ENCODE measurements at regions not wholly inside any gene's neighbourhood (a gene's known extent, or its start where the extent isn't known, plus 50 kb on each side); places are given as distances from the start of the nearest gene placed in this dataset.

DNA sequence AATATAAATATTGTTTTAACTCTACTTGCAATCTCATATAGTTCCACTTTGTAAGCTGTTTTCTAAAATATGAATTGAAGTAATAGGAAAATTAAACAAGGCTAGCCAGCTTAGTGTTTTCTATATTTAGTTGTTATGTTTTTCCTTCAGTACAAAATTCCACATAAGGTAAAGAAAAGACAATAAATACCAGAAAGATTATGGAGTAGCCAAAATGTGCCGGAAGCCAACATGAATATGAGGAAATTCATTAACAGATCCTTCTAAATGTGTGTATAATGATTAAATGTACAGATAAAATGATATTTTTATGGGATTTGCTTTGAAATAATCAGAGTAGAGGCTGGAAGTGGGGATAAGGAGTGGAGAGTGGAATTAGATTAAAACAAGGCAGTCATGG lies 52.5 kb upstream of the COL21A1 start:
- TF ChIP-seq, protein P1, sequence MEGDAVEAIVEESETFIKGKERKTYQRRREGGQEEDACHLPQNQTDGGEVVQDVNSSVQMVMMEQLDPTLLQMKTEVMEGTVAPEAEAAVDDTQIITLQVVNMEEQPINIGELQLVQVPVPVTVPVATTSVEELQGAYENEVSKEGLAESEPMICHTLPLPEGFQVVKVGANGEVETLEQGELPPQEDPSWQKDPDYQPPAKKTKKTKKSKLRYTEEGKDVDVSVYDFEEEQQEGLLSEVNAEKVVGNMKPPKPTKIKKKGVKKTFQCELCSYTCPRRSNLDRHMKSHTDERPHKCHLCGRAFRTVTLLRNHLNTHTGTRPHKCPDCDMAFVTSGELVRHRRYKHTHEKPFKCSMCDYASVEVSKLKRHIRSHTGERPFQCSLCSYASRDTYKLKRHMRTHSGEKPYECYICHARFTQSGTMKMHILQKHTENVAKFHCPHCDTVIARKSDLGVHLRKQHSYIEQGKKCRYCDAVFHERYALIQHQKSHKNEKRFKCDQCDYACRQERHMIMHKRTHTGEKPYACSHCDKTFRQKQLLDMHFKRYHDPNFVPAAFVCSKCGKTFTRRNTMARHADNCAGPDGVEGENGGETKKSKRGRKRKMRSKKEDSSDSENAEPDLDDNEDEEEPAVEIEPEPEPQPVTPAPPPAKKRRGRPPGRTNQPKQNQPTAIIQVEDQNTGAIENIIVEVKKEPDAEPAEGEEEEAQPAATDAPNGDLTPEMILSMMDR (IDR thresholded peaks at IDR 0.05; ENCODE audit: insufficient read depth, low read depth, low read length, missing control alignments), result no peak
- DNase-seq (ENCODE audit: low read depth), result no peak
- H3K4me3 ChIP-seq (ENCODE audit: low read length), result no peak overlapping the region

DNA sequence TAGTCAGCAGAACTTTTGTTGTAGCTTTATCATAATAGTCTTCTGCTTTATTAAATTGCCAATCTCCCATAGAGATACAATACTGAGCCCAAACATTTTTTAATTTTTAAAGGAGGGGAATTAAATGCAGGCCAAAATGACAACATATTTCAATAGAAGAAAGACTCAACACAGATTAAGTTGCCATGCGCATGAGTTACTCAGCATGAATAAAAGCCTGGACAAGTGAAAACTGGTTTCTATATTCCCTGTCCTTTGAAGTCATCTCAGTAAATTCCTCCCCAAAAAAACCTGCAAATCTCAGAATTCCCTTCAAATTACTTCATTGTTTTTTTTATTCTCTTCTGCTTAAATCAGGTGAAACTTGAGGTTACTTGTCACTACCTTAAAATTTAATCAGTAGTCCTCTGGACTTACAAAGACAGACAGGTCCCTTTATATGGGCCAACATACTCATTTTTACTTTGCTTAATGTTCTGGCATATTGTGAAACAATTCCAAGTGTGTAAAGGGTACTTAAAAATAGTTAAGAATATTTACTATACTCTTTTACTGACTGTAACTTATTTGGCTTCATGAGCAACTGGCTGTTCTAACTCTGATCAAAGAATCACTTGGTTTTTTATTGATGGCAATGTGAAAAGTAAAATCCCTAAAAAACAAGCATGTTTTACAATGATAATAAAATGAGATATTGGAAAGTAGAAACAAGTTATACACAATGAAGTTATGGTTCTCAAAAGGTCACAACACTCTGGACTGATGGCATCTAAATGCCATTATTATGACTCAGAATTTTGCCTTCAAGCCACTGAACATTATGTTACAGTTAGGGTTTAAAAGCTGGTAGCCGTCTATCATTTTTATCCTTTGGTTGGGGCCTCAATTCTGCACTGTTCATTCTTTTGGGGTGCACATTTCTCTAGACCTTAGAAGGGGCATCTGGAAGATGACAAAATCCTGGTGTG lies 49.9 kb upstream of the COL21A1 start:
- TF ChIP-seq, protein P1 (IDR thresholded peaks at IDR 0.05; ENCODE audit: insufficient read depth, low read depth, low read length, missing control alignments), result no peak
- no peak overlapping the region for H3K4me3 ChIP-seq (ENCODE audit: low read length)
- peak; percentile 68 for DNase-seq (ENCODE audit: low read depth)
